ENCODE measurements at regions not wholly inside any gene's neighbourhood (a gene's known extent, or its start where the extent isn't known, plus 50 kb on each side); places are given as distances from the start of the nearest gene placed in this dataset.

DNA sequence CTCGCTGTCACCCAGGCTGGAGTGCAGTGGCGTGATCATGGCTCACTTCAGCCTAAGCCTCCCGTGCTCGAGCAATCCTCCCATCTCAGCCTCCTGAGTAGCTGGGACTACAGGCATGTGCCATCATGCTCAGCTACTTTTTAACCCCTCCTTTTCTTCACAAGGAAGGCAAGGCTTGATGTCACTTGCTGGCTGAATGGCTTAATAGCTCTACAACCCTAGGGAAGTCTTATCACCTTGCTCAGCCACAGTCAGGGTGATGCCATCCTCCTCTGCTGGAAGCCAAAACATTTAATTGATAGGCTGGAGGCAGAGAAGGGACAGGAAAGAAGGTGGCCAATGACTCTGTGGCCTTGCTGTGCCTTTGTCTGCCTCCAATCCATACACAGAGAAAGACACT is 131.9 kb downstream of the MED15 start:
- TF ChIP-seq POLR2AphosphoS5 (IDR thresholded peaks at IDR 0.05), result no peak
- TF ChIP-seq CTCF (IDR thresholded peaks at IDR 0.05 in 8 of 11, conservative IDR thresholded peaks at IDR 0.05 in 3 of 11), result no peak

Measured in spleen (tissue), 7 donors.